GM18526 (cell line): ENCODE measurements at regions not wholly inside any gene's neighbourhood (a gene's known extent, or its start where the extent isn't known, plus 50 kb on each side); places are given as distances from the start of the nearest gene placed in this dataset.

Experiments
- POLR2A ChIP-seq: IDR thresholded peaks from 3 replicates; pipeline ENCODE4 v1.6.1; 2011; ENCODE audit not compliant: insufficient read length; ENCODE audit errors: extremely low read depth

- no peak for TF ChIP-seq POLR2A
Observed at GRCh38 chr15:31563001-31563400, 236.4 kb downstream of the KLF13 start.

- TF ChIP-seq POLR2A: no peak
Observed at GRCh38 chr15:31563421-31563820, 236.8 kb downstream of the KLF13 start.

DNA sequence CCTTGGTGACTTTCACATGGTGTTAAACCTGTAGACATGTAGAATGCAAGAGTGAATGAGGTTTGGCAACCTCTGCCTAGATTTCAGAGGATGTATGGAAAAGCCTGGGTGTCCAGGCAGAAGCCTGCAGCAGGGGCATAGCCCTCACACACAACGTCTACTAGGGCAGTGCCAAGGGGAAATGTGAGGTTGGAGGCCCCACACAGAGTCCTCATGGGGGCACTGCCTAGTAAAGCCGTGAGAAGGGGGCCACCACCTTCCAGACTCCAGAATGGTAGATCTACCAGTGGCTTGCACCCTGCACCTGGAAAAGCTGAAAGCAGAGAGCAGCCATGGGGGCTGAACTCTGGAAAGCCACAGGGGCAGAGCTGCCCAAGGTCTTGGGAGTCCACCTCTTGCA lies 241.2 kb downstream of the KLF13 start:
- TF ChIP-seq POLR2A: no peak

GRCh38 chr15:31569836-31570235 lies 243.2 kb downstream of the KLF13 start:
- TF ChIP-seq POLR2A: no peak

- TF ChIP-seq POLR2A: no peak
Observed at GRCh38 chr15:31570591-31570990, 244.0 kb downstream of the KLF13 start.

- no peak for TF ChIP-seq POLR2A
Observed at GRCh38 chr15:31571676-31572075, 245.0 kb downstream of the KLF13 start.

DNA sequence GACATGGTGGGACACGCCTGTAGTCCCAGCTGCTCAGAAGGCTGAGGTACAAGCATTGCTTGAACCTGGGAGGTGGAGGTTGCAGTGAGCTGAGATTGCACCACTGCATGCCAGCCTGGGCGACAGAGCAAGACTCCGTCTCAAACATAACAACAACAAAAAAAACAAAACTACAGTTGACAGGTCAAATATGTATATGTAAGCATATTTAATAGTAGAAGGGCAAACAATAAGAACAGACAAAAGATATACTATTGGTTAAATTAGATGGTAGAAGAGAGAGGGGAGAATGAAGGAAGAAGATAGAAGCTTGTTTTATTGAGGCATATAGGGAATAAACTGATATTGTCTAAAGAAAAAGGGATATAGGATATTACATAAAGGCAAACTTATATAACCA lies 247.1 kb downstream of the KLF13 start:
- no peak for TF ChIP-seq POLR2A

DNA sequence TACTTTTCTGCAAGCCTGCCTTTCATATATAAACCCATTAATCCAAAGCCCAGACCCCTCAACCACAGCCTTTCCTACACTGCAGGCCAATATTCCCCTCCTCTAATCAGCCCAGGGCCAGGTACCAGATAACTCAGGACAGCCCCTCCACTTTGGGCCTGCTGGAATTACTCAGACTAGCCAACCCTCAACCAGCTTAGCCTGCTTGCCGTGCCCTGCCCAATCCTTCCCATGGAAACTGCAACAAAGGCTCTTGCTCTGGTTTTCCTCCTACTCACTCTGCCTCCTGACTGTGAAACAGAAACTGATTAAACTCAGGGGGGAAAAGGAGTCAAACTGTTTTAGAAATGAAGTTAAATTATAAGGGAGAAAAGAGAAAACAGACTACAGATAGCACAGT lies 248.1 kb downstream of the KLF13 start:
- TF ChIP-seq POLR2A: no peak

DNA sequence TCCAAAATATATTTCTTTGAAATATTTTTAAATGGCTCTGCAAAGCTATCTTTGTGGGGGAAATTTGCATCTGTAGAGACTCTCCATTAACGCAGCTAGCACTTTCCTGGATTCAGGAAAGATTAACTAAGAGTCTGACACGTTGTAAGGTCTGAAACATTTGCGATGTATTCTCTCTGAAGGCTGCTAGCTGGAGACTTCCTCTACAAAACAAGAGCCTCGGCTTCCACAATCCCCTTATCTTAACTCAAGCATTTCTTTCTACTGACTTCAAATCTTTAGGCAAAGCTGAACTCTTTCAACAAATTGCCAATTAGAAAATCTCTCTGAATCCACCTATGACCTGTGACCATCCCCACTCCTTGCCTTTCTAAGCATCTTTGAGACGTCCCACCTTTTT lies 250.5 kb downstream of the KLF13 start:
- no peak for TF ChIP-seq POLR2A

- no peak for TF ChIP-seq POLR2A
Observed at GRCh38 chr15:31579282-31579681, 252.6 kb downstream of the KLF13 start.

DNA sequence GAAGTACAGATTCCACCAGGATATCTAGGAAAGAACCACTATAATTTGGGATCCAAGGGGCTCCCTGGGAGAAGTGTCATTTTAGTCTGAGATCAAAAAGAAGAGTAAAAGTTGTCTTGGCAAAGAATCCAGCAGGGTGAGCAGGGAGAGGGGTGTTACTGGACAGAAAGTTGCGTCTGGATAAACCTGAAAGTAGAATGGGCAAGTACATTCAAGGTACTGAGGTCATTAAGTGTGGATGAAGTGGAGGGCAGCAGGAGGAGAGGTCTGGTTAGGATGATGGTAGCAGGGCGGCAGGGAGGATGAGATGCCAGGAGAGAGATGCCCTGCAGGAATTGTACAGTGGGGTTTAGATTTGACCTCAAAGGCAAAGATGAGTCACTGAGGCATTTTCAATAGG lies 253.3 kb downstream of the KLF13 start:
- no peak for TF ChIP-seq POLR2A

DNA sequence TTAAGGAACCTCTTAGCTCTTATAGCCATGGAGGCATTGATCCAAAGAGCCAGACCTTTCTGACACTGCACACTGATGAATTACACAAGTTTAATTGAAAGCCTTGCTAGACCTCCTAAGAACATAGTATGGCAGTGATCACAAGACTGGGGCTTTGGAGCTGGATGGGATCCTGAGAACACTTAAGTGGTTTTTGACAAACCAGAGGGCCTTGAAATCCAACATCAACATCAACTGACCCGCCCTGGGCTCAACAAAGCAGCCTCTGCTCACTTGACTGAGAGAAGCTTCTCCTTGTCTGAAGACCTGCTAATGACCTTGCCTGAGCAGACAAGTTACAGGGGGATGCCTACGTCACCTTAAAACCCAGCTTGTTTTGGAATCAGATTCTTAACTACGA lies 257.6 kb downstream of the KLF13 start:
- no peak for TF ChIP-seq POLR2A

DNA sequence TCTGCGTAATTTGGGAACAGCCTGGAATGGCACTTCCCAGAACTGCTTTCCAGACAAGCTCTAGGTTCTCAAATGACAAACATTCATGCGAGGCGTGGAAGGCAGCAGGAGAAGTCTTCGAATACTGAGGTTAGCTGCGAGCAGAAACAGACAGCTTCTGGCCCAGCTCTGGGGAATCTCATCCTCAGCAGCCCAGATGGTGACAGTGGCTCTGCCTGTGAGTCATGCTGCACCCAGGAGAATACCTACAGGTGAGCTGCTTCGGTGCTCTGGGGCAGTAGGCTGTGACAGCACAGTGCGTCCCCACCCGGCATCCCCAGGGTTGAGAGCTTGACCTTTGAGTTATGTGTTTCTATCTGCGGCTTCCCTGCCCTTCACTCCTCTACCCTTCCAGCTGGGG lies 258.6 kb downstream of the KLF13 start:
- no peak for TF ChIP-seq POLR2A

DNA sequence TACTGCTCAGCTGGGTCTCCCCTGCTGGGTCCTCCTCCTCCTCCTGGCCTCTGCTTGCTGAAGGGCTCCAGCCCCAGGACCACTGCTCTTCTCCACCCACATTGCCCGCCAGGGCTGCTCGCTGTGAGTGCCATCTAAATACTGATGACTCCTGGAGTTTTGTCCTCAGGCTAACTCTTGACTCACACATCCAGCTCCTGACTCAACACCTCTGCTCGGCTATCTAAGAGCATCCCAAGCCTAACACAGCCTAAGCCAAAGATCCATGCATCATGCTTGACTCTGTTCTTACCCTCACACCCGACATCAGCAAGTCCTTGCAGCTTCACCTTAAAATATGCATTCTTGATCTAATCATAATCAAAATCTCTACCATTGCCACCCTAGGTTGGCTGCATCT lies 260.2 kb downstream of the KLF13 start:
- no peak for TF ChIP-seq POLR2A

- no peak for TF ChIP-seq POLR2A
Observed at GRCh38 chr15:31587583-31587982, 260.9 kb downstream of the KLF13 start.

- TF ChIP-seq POLR2A: no peak
Observed at GRCh38 chr15:31590609-31591008, 264.0 kb downstream of the KLF13 start.

GRCh38 chr15:31591908-31592307 lies 265.3 kb downstream of the KLF13 start:
- TF ChIP-seq POLR2A: no peak

- no peak for TF ChIP-seq POLR2A
Observed at GRCh38 chr15:31597466-31597865, 270.8 kb downstream of the KLF13 start.

GRCh38 chr15:31598620-31599019 lies 272.0 kb downstream of the KLF13 start:
- no peak for TF ChIP-seq POLR2A

DNA sequence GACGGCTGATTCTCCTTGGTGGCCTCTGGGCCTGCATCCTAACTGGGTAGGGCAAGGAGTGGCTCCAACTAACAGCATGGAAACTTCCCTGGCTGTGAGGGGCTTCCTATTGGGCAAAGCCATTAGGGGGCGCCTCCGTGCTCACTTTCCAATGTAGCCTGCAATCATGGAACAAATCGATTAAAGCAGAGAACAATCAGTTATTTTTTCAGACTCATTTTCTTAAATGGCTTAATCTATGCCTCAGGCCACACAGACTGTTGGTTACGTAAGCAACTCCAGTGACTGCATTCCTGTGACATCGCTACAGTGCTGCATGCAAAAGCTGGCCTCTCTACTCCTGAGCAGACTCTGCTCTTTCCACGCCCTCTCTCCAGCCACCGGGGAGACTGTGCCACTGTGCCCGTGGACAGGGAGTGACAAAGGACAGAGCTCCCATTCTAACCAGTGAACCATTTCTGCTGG lies 278.9 kb downstream of the KLF13 start:
- TF ChIP-seq POLR2A: no peak
